Kidney (tissue), 13 donors: ENCODE measurements at regions not wholly inside any gene's neighbourhood (a gene's known extent, or its start where the extent isn't known, plus 50 kb on each side); places are given as distances from the start of the nearest gene placed in this dataset.

Source experiments
- DNase-seq, 5 donors: peaks; one replicate each; pipeline ENCODE4 v3.0.0-alpha.2; 2013 to 2020
- FAIRE-seq: peaks from 2 replicates; lab custom pipeline; 2012; peaks lifted over from hg19 to GRCh38; lab: Jason Lieb, UNC
- H3K27ac ChIP-seq, 2 donors: one replicate each; pipeline ENCODE4 v1.7.0; 2013; ENCODE audit warnings: low read depth in 2 of 2, low read length in 2 of 2, inconsistent platforms in 1 of 2
- H3K27me3 ChIP-seq: one replicate; pipeline ENCODE4 v1.7.1; 2013; ENCODE audit warnings: low read length, inconsistent platforms; ENCODE audit not compliant: control insufficient read depth, insufficient read depth
- H3K36me3 ChIP-seq, 3 donors: one replicate each; pipeline versions ENCODE4 v1.7.0 to v1.7.1; 2013; ENCODE audit warnings: low read length in 3 of 3, control low read depth in 1 of 3, inconsistent platforms in 1 of 3; ENCODE audit not compliant: insufficient read depth in 3 of 3, control insufficient read depth in 2 of 3
- H3K4me1 ChIP-seq, 3 donors: one replicate each; pipeline versions ENCODE4 v1.7.0 to v1.7.1; 2013; ENCODE audit warnings: low read length in 3 of 3, inconsistent platforms in 1 of 3, low read depth in 1 of 3; ENCODE audit not compliant: control insufficient read depth in 2 of 3, insufficient read depth in 2 of 3
- H3K4me3 ChIP-seq, 3 donors: one replicate each; pipeline versions ENCODE4 v1.7.0 to v1.8.1; 2013; ENCODE audit warnings: low read length in 3 of 3, control low read depth in 1 of 3, inconsistent platforms in 1 of 3
- H3K9ac ChIP-seq, 3 donors: one replicate each; pipeline versions ENCODE4 v1.7.0 to v1.7.1; 2013; ENCODE audit warnings: low read length in 3 of 3, control low read depth in 1 of 3, inconsistent platforms in 1 of 3
- H3K9me3 ChIP-seq, 3 donors: one replicate each; pipeline versions ENCODE4 v1.7.0 to v1.7.1; 2013; ENCODE audit warnings: low read length in 3 of 3, control low read depth in 1 of 3, inconsistent platforms in 1 of 3; ENCODE audit not compliant: control insufficient read depth in 2 of 3, insufficient read depth in 1 of 3
- intact Hi-C: fragments of 100-400 bp; cut with DNase I; formaldehyde crosslinking; loops from one replicate; pipeline ENCODE4 v1.11.1; 2022
- TF ChIP-seq, protein P1 (sequence below): IDR thresholded peaks from 3 replicates; pipeline ENCODE4 v1.5.1; 2012; ENCODE audit warnings: mild to moderate bottlenecking, moderate library complexity, borderline replicate concordance; ENCODE audit not compliant: insufficient read depth; ENCODE audit errors: extremely low read depth
- donor health status: control.
- donor health status: control.
- donor health status: control.
- donor health status: control.
- donor health status: control.
- donor health status: DM: yes; HTN: yes; CAD: no.
- donor health status: Normal renal cell carcinoma (clear cell type).

DNA sequence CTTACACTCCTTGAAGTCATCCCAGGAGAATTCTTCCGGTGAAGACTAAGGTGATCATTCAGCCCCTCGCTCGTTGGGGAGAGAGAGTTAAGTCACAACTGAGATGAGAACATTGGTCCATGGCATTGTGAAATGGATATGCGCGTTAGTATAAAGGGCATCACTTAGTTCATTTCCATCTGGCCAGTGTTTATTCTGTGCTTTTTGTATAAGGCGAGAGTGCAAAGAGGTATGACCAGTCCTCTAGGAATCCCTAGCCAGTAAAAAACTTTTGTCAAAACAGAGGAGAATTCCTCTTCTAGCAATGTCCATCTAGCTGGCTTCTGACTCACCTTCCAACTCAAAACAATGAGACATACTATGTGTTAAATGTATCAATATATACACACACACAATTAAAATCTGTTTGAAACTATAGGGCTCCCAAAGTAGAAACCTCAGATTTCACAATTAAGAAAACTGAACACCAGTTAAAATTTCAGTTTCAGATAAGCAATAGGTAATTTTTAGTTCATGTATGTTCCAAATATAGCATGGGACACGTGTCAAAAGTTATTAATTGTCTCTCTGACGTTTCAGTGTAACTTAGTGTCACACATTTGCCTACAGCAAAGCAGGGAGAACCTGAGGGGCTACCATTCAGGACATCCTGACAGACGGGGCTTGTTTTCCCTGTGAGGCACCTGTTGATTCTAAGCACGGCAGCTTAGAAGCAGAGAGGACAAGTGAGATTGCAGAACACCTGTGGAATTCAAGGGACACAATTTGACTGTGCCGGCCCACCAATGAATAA is 158.9 kb downstream of the KLF6 start:
- TF ChIP-seq, protein P1, sequence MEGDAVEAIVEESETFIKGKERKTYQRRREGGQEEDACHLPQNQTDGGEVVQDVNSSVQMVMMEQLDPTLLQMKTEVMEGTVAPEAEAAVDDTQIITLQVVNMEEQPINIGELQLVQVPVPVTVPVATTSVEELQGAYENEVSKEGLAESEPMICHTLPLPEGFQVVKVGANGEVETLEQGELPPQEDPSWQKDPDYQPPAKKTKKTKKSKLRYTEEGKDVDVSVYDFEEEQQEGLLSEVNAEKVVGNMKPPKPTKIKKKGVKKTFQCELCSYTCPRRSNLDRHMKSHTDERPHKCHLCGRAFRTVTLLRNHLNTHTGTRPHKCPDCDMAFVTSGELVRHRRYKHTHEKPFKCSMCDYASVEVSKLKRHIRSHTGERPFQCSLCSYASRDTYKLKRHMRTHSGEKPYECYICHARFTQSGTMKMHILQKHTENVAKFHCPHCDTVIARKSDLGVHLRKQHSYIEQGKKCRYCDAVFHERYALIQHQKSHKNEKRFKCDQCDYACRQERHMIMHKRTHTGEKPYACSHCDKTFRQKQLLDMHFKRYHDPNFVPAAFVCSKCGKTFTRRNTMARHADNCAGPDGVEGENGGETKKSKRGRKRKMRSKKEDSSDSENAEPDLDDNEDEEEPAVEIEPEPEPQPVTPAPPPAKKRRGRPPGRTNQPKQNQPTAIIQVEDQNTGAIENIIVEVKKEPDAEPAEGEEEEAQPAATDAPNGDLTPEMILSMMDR, result no peak

DNA sequence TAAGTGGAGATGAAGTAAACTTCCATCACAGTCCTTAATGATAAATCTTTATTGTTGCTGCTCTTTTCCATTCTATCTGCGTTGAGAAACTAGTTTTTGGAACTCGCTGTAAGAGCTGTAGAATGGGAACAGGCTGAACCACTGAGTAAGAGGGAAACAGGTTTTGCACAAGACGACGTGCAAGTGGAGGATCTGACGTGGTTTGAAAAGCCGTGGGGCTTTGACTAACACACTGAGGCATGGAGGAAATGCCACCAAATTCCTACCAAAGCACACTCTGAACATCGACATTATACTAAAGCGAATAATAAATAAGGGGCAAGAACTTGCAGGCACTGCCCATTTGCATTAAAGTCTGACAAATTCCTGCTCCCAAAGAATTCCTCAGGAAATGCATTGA is 160.6 kb downstream of the KLF6 start:
- TF ChIP-seq, protein P1, result no peak
- no peak overlapping the region for H3K9ac ChIP-seq
- FAIRE-seq, result no peak

More for the DNA sequence above, 158.9 kb downstream of the KLF6 start:
- Histone ChIP-seq H3K9ac (no peak overlapping the region), H3K4me1 (peaks cover 0 to 3% (median 0%) of the 10 kb centered on the region in 3 donors), H3K27me3 (no peaks in the 10 kb centered on the region), H3K9me3 (no peaks in the 10 kb centered on the region), H3K36me3 (no peaks in the 10 kb centered on the region), H3K4me3 (no peak overlapping the region), H3K27ac (no peak overlapping the region)
- no peak for FAIRE-seq
- no peak for DNase-seq
- intact Hi-C loops, result no loop called here

DNA sequence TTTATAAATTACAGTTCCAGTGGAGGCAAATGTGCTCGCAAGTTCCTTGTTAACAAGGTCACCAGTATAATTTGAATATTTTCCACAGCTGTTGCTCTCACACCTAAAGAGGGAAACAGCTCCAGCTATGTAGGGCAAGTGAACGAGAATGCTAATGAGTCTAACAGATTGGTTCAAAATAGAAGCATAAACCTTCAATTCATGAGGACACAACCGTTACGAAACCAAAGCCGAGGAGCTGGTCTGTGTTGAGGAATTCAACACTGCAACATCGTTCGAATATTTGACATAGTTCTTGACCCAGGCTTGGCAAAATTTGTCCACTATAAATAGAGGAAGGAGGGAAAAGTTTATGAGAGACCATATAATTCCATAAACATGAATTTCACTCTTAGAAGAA is 161.3 kb downstream of the KLF6 start:
- Histone ChIP-seq H3K4me3 (peak overlapping the region in 1 of 3 donors; percentile 21), H3K36me3 (no peaks in the 10 kb centered on the region), H3K27me3 (no peaks in the 10 kb centered on the region), H3K9ac (no peak overlapping the region), H3K27ac (peak overlapping the region; percentile 32 to 59), H3K9me3 (peaks cover 0 to 4% (median 0%) of the 10 kb centered on the region in 3 donors), H3K4me1 (peaks cover 0 to 3% (median 0%) of the 10 kb centered on the region in 3 donors)
- intact Hi-C loops, result no loop called here
- TF ChIP-seq, protein P1, result no peak
- FAIRE-seq, result peak; percentile 42
- peak in 2 of 5 donors; percentile 27 to 39 for DNase-seq

More for the DNA sequence above, 160.6 kb downstream of the KLF6 start:
- no peak for DNase-seq
- Histone ChIP-seq H3K27ac (peak overlapping the region; percentile 32 to 59), H3K36me3 (no peaks in the 10 kb centered on the region), H3K27me3 (no peaks in the 10 kb centered on the region), H3K4me1 (peaks cover 0 to 3% (median 0%) of the 10 kb centered on the region in 3 donors), H3K4me3 (peak overlapping the region in 1 of 3 donors; percentile 21), H3K9me3 (peaks cover 0 to 4% (median 0%) of the 10 kb centered on the region in 3 donors)
- intact Hi-C loops, result no loop called here
